Body of pancreas (tissue), 4 donors: ENCODE measurements at regions not wholly inside any gene's neighbourhood (a gene's known extent, or its start where the extent isn't known, plus 50 kb on each side); places are given as distances from the start of the nearest gene placed in this dataset.

ENCODE experiments used
- CTCF ChIP-seq, 7 experiments: fragments of 450-650 bp in 4 of 7; fragments of 200-600 bp in 3 of 7; sonication (generic) in 3 of 7; IDR thresholded peaks; one replicate each; pipeline ENCODE4 v1.5.1; 2016 to 2019; ENCODE audit warnings: antibody characterized with exemption in 7 of 7
- POLR2A ChIP-seq, 3 donors: fragments of 450-650 bp; IDR thresholded peaks; one replicate each; pipeline ENCODE4 v1.6.1; 2016; ENCODE audit warnings: antibody characterized with exemption in 3 of 3, mild to moderate bottlenecking in 2 of 3

GRCh38 chr6:134814076-134814695 is 135.7 kb downstream of the ALDH8A1 start:
- TF ChIP-seq CTCF (IDR thresholded peaks at IDR 0.05) (no peak), POLR2A (IDR thresholded peaks at IDR 0.05) (no peak)
